ENCODE measurements at regions not wholly inside any gene's neighbourhood (a gene's known extent, or its start where the extent isn't known, plus 50 kb on each side); places are given as distances from the start of the nearest gene placed in this dataset.

GRCh38 chr1:81714636-81715035 lies 86.1 kb upstream of the ADGRL2 start:
- intact Hi-C loops (cut with micrococcal nuclease) = no loop called here
- H3K9me3 ChIP-seq (replicated peaks) = no peaks in the 10 kb centered on the region
- H3K27me3 ChIP-seq (ENCODE audit: low read depth) = no peaks in the 10 kb centered on the region
- peaks cover 17% of the 10 kb centered on the region for H3K4me1 ChIP-seq
- H3K27ac ChIP-seq (replicated peaks) = no peak overlapping the region
- DNase-seq = no peak
- no peak overlapping the region for H3K4me3 ChIP-seq
- TF ChIP-seq, protein P1, sequence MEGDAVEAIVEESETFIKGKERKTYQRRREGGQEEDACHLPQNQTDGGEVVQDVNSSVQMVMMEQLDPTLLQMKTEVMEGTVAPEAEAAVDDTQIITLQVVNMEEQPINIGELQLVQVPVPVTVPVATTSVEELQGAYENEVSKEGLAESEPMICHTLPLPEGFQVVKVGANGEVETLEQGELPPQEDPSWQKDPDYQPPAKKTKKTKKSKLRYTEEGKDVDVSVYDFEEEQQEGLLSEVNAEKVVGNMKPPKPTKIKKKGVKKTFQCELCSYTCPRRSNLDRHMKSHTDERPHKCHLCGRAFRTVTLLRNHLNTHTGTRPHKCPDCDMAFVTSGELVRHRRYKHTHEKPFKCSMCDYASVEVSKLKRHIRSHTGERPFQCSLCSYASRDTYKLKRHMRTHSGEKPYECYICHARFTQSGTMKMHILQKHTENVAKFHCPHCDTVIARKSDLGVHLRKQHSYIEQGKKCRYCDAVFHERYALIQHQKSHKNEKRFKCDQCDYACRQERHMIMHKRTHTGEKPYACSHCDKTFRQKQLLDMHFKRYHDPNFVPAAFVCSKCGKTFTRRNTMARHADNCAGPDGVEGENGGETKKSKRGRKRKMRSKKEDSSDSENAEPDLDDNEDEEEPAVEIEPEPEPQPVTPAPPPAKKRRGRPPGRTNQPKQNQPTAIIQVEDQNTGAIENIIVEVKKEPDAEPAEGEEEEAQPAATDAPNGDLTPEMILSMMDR (IDR thresholded peaks at IDR 0.05; ENCODE audit: borderline replicate concordance) = no peak
- no peaks in the 10 kb centered on the region for H3K36me3 ChIP-seq

- no peak for DNase-seq
Measured at GRCh38 chr1:81712425-81712824, 88.3 kb upstream of the ADGRL2 start.

DNA sequence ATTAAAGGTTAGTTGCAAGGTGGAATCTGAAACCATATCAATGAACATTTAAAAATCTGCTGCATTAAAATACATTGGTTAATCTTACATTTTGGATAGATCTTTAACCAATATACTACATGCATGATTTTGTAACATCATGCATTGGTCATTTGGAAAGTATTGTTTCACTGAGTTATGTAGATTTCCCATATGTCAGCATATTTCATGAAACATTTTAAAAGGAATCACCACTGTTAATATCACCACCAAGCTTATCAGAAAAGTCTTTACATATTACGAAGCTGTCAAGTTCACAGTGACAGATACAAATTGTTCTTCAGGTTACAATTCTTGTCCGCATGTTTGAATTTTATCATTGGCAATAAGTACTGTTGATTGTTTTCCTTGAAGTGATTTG lies 89.9 kb upstream of the ADGRL2 start:
- no peaks in the 10 kb centered on the region for H3K9me3 ChIP-seq (replicated peaks)
- no peak for DNase-seq
- no peaks in the 10 kb centered on the region for H3K27me3 ChIP-seq (ENCODE audit: low read depth)
- H3K36me3 ChIP-seq = no peaks in the 10 kb centered on the region
- no peak overlapping the region for H3K27ac ChIP-seq (replicated peaks)
- TF ChIP-seq, protein P1 (IDR thresholded peaks at IDR 0.05; ENCODE audit: borderline replicate concordance) = no peak
- no peak overlapping the region for H3K4me3 ChIP-seq
- peaks cover 17% of the 10 kb centered on the region for H3K4me1 ChIP-seq
- intact Hi-C loops (cut with micrococcal nuclease) = no loop called here

More at GRCh38 chr1:81712425-81712824, 88.3 kb upstream of the ADGRL2 start:
- Histone ChIP-seq H3K4me1 (peaks cover 17% of the 10 kb centered on the region), H3K36me3 (no peaks in the 10 kb centered on the region), H3K4me3 (no peak overlapping the region), H3K27ac (replicated peaks) (no peak overlapping the region), H3K27me3 (ENCODE audit: low read depth) (no peaks in the 10 kb centered on the region), H3K9me3 (replicated peaks) (no peaks in the 10 kb centered on the region)
- TF ChIP-seq, protein P1 (IDR thresholded peaks at IDR 0.05; ENCODE audit: borderline replicate concordance) = no peak
- intact Hi-C loops (cut with micrococcal nuclease) = no loop called here

DNA sequence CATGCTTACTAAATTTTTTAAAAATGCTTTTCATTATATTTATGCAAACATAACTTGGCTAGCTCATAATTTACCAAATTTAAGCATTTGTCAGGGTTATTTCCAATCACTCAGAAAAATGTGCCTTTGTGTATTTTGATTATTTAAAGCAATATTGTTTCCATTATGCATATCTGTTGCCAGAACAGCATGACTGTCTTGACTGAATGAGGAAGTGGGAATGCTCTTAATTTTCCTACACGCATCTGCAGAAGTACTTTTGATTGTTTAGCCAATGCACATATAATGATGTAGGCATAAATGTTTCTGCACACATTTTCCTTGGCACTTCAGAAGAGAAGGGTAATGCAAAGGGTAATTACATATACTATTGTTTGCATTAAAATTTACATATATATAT lies 92.5 kb upstream of the ADGRL2 start:
- TF ChIP-seq, protein P1 (IDR thresholded peaks at IDR 0.05; ENCODE audit: borderline replicate concordance) = no peak
- Histone ChIP-seq H3K27me3 (ENCODE audit: low read depth) (no peaks in the 10 kb centered on the region), H3K36me3 (no peaks in the 10 kb centered on the region), H3K9me3 (replicated peaks) (no peaks in the 10 kb centered on the region), H3K27ac (replicated peaks) (no peak overlapping the region), H3K4me3 (no peak overlapping the region), H3K4me1 (peaks cover 28% of the 10 kb centered on the region)
- intact Hi-C loops (cut with micrococcal nuclease) = no loop called here
- no peak for DNase-seq

DNA sequence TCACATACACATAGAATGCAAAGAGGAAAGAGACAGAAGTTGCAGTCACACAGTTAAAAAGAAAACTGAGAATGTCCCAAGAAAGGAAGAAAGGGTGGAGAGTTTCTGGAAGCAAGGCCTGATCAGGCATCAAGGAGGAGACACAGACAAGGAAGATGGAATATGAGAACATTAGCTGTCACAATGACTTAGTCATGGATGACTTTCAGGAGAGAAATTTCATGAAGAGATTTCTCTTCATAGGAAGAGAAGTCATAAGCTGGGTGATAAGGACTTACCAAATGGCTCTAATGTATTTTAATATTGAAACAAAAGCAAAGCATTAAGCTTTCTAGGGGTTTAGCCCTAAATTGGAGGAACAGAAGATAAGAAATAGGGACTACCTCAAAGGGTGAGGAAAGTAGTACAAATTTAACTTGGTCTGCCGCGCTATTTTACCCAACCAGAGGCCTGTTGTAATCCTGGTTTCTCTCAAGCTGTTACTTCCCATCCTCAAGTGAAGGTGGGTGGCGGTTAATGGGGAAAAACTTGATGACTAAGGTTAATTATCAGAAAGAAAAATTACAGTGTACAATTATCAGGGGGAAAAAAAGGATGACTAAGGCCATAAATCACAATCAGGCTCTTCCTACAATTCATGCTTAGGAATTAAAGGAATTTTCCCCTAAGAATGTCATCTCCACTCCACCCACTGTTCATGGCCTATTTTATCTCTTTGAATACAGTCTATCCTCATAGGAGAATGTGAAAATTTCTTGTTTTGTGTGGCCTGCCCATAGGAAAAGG lies 93.9 kb upstream of the ADGRL2 start:
- Histone ChIP-seq H3K27me3 (ENCODE audit: low read depth) (no peaks in the 10 kb centered on the region), H3K36me3 (no peaks in the 10 kb centered on the region), H3K9me3 (replicated peaks) (no peaks in the 10 kb centered on the region), H3K27ac (replicated peaks) (no peak overlapping the region), H3K4me1 (peaks cover 25% of the 10 kb centered on the region), H3K4me3 (no peak overlapping the region)
- intact Hi-C loops (cut with micrococcal nuclease) = no loop called here
- no peak for DNase-seq
- TF ChIP-seq, protein P1 (IDR thresholded peaks at IDR 0.05; ENCODE audit: borderline replicate concordance) = no peak
